H9 (cell line): ENCODE measurements at regions not wholly inside any gene's neighbourhood (a gene's known extent, or its start where the extent isn't known, plus 50 kb on each side); places are given as distances from the start of the nearest gene placed in this dataset.

Experiments used
- DNase-seq: peaks from one replicate; pipeline ENCODE4 v3.0.0-alpha.2; 2017
- H2AFZ ChIP-seq: one replicate; pipeline ENCODE4 v1.6.1; 2013; ENCODE audit warnings: mild to moderate bottlenecking, low read length, control low read depth, moderate library complexity
- H2AK5ac ChIP-seq: 2 replicates; pipeline ENCODE4 v1.6.1; 2013; ENCODE audit warnings: low read length, control low read depth, mixed read lengths; ENCODE audit not compliant: insufficient read length
- H2BK120ac ChIP-seq: one replicate; pipeline ENCODE4 v1.6.1; 2013; ENCODE audit warnings: low read depth, mild to moderate bottlenecking, low read length, control low read depth, inconsistent platforms; ENCODE audit not compliant: poor library complexity, severe bottlenecking
- H2BK12ac ChIP-seq: 2 replicates; pipeline ENCODE4 v1.6.1; 2013; ENCODE audit warnings: low read length, control low read depth, mixed read lengths, low read depth; ENCODE audit not compliant: insufficient read length
- H2BK15ac ChIP-seq: 2 replicates; pipeline ENCODE4 v1.6.1; 2013; ENCODE audit warnings: low read depth, low read length, control low read depth
- H2BK20ac ChIP-seq: one replicate; pipeline ENCODE4 v1.6.1; 2013; ENCODE audit warnings: low read depth, mild to moderate bottlenecking, low read length, control low read depth, inconsistent platforms; ENCODE audit not compliant: poor library complexity, severe bottlenecking
- H2BK5ac ChIP-seq: 2 replicates; pipeline ENCODE4 v1.6.1; 2013; ENCODE audit warnings: low read length, control low read depth, mixed read lengths; ENCODE audit not compliant: insufficient read length
- H3K14ac ChIP-seq: 2 replicates; pipeline ENCODE4 v1.6.1; 2013; ENCODE audit warnings: low read length, control low read depth; ENCODE audit not compliant: insufficient read depth
- H3K18ac ChIP-seq: 2 replicates; pipeline ENCODE4 v1.6.1; 2013; ENCODE audit warnings: low read depth, mild to moderate bottlenecking, mixed read lengths, low read length, control low read depth; ENCODE audit not compliant: insufficient read length
- H3K23ac ChIP-seq: 2 replicates; pipeline ENCODE4 v1.6.1; 2013; ENCODE audit warnings: low read length, control low read depth, mixed read lengths, low read depth; ENCODE audit not compliant: insufficient read length
- H3K23me2 ChIP-seq: 2 replicates; pipeline ENCODE4 v1.6.1; 2013; ENCODE audit warnings: low read depth, mild to moderate bottlenecking, mixed read lengths, low read length, control low read depth; ENCODE audit not compliant: insufficient read length, poor library complexity, severe bottlenecking
- H3K27ac ChIP-seq: 2 replicates; pipeline ENCODE4 v1.5.1; 2013; ENCODE audit warnings: low read length, control low read depth, mixed read lengths, low read depth; ENCODE audit not compliant: insufficient read length
- H3K27me3 ChIP-seq: 2 replicates; pipeline ENCODE4 v1.6.1; 2013; ENCODE audit warnings: low read length, control low read depth, inconsistent platforms; ENCODE audit not compliant: insufficient read depth
- H3K4ac ChIP-seq: 2 replicates; pipeline ENCODE4 v1.6.1; 2013; ENCODE audit warnings: low read depth, mild to moderate bottlenecking, control low read depth, inconsistent platforms, low read length, moderate library complexity
- H3K4me1 ChIP-seq: 2 replicates; pipeline ENCODE4 v1.6.1; 2013; ENCODE audit warnings: low read length, control low read depth, inconsistent platforms; ENCODE audit not compliant: insufficient read depth
- H3K4me2 ChIP-seq: 2 replicates; pipeline ENCODE4 v1.6.1; 2013; ENCODE audit warnings: low read length, control low read depth, mixed read lengths; ENCODE audit not compliant: insufficient read length, insufficient read depth
- H3K56ac ChIP-seq: 2 replicates; pipeline ENCODE4 v1.6.1; 2013; ENCODE audit warnings: low read depth, mild to moderate bottlenecking, mixed read lengths, low read length, control low read depth; ENCODE audit not compliant: insufficient read length
- H3K79me1 ChIP-seq: 2 replicates; pipeline ENCODE4 v1.6.1; 2013; ENCODE audit warnings: low read depth, mild to moderate bottlenecking, moderate library complexity, low read length, control low read depth, inconsistent platforms; ENCODE audit not compliant: insufficient read depth, poor library complexity, severe bottlenecking
- H3K79me2 ChIP-seq: 2 replicates; pipeline ENCODE4 v1.6.1; 2013; ENCODE audit warnings: low read length, control low read depth, inconsistent platforms; ENCODE audit not compliant: insufficient read depth
- H3K9ac ChIP-seq: 2 replicates; pipeline ENCODE4 v1.6.1; 2013; ENCODE audit warnings: low read length, control low read depth, mixed read lengths; ENCODE audit not compliant: insufficient read length; ENCODE audit errors: extremely low read depth
- H3K9me3 ChIP-seq: one replicate; pipeline ENCODE4 v1.6.1; 2013; ENCODE audit warnings: low read depth, low read length, inconsistent platforms; ENCODE audit not compliant: control insufficient read depth
- H3T11ph ChIP-seq: one replicate; pipeline ENCODE4 v1.6.1; 2013; ENCODE audit warnings: mild to moderate bottlenecking, low read length, control low read depth, inconsistent platforms
- H4K20me1 ChIP-seq: one replicate; pipeline ENCODE4 v1.6.1; 2013; ENCODE audit not compliant: control insufficient read depth, insufficient read length, insufficient read depth
- H4K5ac ChIP-seq: 2 replicates; pipeline ENCODE4 v1.6.1; 2013; ENCODE audit warnings: low read depth, mild to moderate bottlenecking, mixed read lengths, low read length, control low read depth; ENCODE audit not compliant: insufficient read length
- H4K8ac ChIP-seq: replicated peaks from 2 replicates; pipeline ENCODE4 v1.6.1; 2013; ENCODE audit warnings: low read length, control low read depth, mixed read lengths, low read depth; ENCODE audit not compliant: insufficient read length
- H4K91ac ChIP-seq: 2 replicates; pipeline ENCODE4 v1.6.1; 2013; ENCODE audit warnings: low read depth, mild to moderate bottlenecking, moderate library complexity, mixed read lengths, low read length, control low read depth; ENCODE audit not compliant: insufficient read length
- H3K27ac Mint-ChIP-seq, 3 experiments: 2 replicates in 2 of 3; 3 replicates in 1 of 3; pipeline ENCODE4 v1.8.0; 2020 to 2021; ENCODE audit warnings: mixed read lengths in 3 of 3, mild to moderate bottlenecking in 1 of 3, moderate library complexity in 1 of 3
- H3K27me3 Mint-ChIP-seq: 2 replicates; pipeline ENCODE4 v1.8.0; 2021; ENCODE audit warnings: low read depth, mild to moderate bottlenecking, moderate library complexity, mixed read lengths
- H3K36me3 Mint-ChIP-seq, 3 experiments: 2 replicates in 2 of 3; 3 replicates in 1 of 3; pipeline ENCODE4 v1.8.0; 2020 to 2021; ENCODE audit warnings: low read depth in 3 of 3, mixed read lengths in 3 of 3; ENCODE audit not compliant: insufficient read depth in 1 of 3
- H3K4me1 Mint-ChIP-seq, 2 experiments: 2 replicates each; pipeline ENCODE4 v1.8.0; 2020; ENCODE audit warnings: mixed read lengths in 2 of 2
- H3K4me3 Mint-ChIP-seq, 2 experiments: 2 replicates in 1 of 2; 3 replicates in 1 of 2; pipeline ENCODE4 v1.8.0; 2020 to 2021; ENCODE audit warnings: mild to moderate bottlenecking in 2 of 2, mixed read lengths in 2 of 2, moderate library complexity in 1 of 2
- H3K9me3 Mint-ChIP-seq, 2 experiments: 2 replicates in 1 of 2; 3 replicates in 1 of 2; pipeline ENCODE4 v1.8.0; 2020; ENCODE audit warnings: mild to moderate bottlenecking in 2 of 2, mixed read lengths in 2 of 2, moderate library complexity in 1 of 2
- WGBS: extraction: QIAGEN DNeasy Blood & Tissue Kit; methylation state at CpG from one replicate; pipeline ENCODE4 v1.1.7; 2013; ENCODE audit warnings: missing lambda C conversion rate, low lambda C conversion rate, mixed read lengths; ENCODE audit not compliant: insufficient read length; ENCODE audit errors: extremely low coverage; 5-methylcytosine and 5-hydroxymethylcytosine counted together
- TF ChIP-seq, protein P1 (sequence below): fragments of 200-600 bp; sonication (generic); conservative IDR thresholded peaks from 3 replicates; pipeline ENCODE4 v1.8.0; 2021; ENCODE audit warnings: antibody characterized with exemption, mild to moderate bottlenecking

DNA sequence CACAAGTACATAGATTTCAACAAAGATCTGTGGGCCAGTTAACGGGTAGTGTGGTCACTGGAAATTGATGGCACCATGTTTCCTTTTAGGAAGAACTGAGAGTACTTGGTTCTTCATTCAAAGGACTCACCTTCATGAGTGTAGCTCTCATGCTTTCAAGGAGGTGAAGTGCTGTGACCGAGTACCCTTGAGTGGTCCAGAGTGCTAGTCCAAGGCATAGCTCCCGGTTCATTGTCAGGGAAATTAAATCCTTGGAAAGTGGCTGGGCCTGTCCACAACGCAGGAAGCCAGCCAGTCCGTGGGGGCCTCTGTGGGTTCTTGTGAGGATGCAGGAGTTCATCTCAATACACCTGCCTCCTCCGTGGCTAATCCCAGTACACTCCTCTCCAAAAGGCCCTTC, 295.1 kb downstream of the GALR1 start:
- no peak overlapping the region for H2BK15ac ChIP-seq
- no peak overlapping the region for H4K8ac ChIP-seq
- no peak overlapping the region for H3K4ac ChIP-seq
- Mint-ChIP-seq H3K27me3 (no peaks in the 10 kb centered on the region), H3K9me3 (peaks cover under 1 to 4% of the 10 kb centered on the region in 2 experiments; a peak in 3 of 5 replicates), H3K4me1 (no peaks in the 10 kb centered on the region), H3K27ac (no peak overlapping the region), H3K4me3 (no peak overlapping the region), H3K36me3 (peaks cover 0 to 5% (median 3%) of the 10 kb centered on the region in 3 experiments; a peak in 3 of 7 replicates)
- no peak overlapping the region for H2BK5ac ChIP-seq
- H3K18ac ChIP-seq: no peak overlapping the region
- H3K79me2 ChIP-seq: no peaks in the 10 kb centered on the region
- TF ChIP-seq, protein P1, sequence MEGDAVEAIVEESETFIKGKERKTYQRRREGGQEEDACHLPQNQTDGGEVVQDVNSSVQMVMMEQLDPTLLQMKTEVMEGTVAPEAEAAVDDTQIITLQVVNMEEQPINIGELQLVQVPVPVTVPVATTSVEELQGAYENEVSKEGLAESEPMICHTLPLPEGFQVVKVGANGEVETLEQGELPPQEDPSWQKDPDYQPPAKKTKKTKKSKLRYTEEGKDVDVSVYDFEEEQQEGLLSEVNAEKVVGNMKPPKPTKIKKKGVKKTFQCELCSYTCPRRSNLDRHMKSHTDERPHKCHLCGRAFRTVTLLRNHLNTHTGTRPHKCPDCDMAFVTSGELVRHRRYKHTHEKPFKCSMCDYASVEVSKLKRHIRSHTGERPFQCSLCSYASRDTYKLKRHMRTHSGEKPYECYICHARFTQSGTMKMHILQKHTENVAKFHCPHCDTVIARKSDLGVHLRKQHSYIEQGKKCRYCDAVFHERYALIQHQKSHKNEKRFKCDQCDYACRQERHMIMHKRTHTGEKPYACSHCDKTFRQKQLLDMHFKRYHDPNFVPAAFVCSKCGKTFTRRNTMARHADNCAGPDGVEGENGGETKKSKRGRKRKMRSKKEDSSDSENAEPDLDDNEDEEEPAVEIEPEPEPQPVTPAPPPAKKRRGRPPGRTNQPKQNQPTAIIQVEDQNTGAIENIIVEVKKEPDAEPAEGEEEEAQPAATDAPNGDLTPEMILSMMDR: no peak
- H2BK12ac ChIP-seq: no peak overlapping the region
- no peaks in the 10 kb centered on the region for H3K79me1 ChIP-seq
- no peak overlapping the region for H2BK120ac ChIP-seq
- H4K20me1 ChIP-seq: no peaks in the 10 kb centered on the region
- H4K91ac ChIP-seq: no peak overlapping the region
- H3K56ac ChIP-seq: no peak overlapping the region
- no peak overlapping the region for H3K27ac ChIP-seq
- no peak overlapping the region for H4K5ac ChIP-seq
- no peak overlapping the region for H3K14ac ChIP-seq
- no peak overlapping the region for H3K23ac ChIP-seq
- no peaks in the 10 kb centered on the region for H3K27me3 ChIP-seq
- H3K4me1 ChIP-seq: no peaks in the 10 kb centered on the region
- DNase-seq: no peak
- no peaks in the 10 kb centered on the region for H3K9me3 ChIP-seq
- H2BK20ac ChIP-seq: no peak overlapping the region
- H2AK5ac ChIP-seq: no peak overlapping the region
- no CpG with 5 or more reads among the region's 6 CpGs for WGBS
- H3K23me2 ChIP-seq: no peaks in the 10 kb centered on the region
- H2AFZ ChIP-seq: no peak overlapping the region
- H3K4me2 ChIP-seq: no peak overlapping the region
- H3K9ac ChIP-seq: no peak overlapping the region
- no peak overlapping the region for H3T11ph ChIP-seq
